ENCODE measurements at regions not wholly inside any gene's neighbourhood (a gene's known extent, or its start where the extent isn't known, plus 50 kb on each side); places are given as distances from the start of the nearest gene placed in this dataset.
"Not testable (repeated sequence)": the region's sequence is repeated elsewhere in the genome, so short reads cannot be mapped to it uniquely, and the experiment has no call there.

- DNase-seq, result not testable (repeated sequence)
Observed at GRCh38 chr21:9950363-9950762, 571.0 kb upstream of the TPTE start.

DNA sequence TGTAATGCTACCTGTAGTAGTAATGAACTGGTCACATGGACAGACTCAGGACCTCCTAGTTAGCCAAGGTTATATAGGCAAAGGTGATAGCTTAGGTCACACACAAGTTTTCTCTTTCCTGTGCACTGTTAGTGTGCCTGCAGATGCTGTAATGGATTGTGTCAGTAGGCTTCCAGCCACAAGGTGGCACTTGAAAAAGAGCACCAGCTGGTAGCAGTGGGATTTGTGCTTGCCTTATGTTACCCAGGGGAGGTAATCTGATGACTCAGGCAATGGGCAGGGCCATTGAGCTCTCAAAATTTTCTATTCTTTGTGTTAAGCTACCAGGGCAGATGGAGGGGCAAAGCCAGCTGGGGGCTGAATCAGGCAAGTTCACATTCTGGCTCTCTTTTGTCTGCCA is 562.6 kb upstream of the TPTE start:
- not testable (repeated sequence) for DNase-seq

DNA sequence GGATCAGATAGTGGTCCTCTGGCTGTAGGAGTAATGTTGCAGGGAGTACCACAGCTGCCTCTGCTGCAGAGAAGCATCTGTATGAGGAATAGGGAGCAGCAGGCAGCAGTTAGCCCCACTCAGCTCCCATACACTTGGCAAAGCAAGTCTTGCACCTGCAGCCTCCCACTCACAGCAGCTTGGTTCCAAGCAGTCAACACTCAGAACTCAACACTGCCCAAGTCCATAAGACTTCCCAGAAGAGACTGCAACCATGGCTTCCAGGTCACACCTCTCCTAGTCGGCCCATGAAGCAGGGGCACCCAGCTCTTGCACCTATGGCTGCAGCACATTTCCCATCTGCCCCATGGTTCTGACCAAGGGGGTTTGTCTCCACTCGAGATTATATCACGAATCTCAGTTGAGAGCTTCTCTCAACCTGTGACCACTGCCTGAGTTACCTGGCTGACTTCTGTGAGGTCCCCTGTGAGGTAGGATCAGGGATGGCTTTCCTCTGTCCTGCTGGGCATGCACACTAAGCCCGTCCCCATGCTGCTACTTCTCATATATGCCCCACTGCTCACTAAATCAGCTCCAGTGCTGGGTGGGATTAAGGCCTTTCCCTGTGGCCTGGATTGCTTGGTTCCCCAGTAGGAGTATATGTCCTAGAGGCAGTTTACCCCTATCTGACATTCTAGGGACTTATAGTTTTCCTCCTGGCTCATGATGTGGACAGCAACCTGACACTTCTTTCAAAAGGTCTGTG is 562.0 kb upstream of the TPTE start:
- not testable (repeated sequence) for DNase-seq

- DNase-seq, result not testable (repeated sequence)
Observed at GRCh38 chr21:9969399-9969798, 552.0 kb upstream of the TPTE start.

DNA sequence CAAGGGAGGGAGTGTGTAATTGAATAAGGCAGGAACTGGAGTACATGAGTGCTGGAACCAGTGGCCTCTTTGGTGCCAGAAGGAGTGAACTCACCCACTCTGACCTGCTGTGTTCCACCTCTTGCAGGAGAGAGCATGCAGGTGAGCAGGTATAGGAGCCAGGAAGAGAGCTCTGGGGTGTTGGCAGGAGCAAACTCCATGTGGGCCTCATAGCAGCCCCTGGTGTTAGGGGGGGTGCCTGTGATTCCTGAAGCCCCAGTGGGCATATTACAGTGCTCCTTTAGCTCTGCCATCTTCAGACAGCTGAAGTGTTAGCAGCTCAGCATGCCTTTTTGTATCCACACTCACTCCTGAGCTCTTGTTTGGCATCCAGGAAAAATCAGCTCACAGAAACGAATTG is 549.4 kb upstream of the TPTE start:
- not testable (repeated sequence) for DNase-seq

DNA sequence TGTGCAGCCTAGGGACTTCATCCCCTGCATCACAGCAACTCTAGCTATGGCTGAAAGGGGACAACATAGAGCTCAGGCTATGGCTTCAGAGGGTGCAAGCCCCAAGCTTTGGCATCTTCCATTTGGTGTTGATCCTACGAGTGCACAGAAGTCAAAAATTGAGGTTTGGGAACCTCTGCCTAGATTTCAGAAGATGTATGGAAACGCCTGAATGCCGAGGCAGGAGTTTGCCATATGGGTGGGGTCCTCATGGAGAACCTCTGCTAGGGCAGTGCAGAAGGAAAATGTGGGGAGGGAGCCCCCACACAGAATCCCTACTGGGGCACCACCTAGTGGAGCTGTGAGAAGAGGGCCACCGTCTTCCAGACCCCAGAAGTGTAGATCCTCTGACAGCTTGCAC is 543.0 kb upstream of the TPTE start:
- not testable (repeated sequence) for DNase-seq

GRCh38 chr21:9997507-9997906 is 523.9 kb upstream of the TPTE start:
- not testable (repeated sequence) for DNase-seq

- DNase-seq, result not testable (repeated sequence)
Observed at GRCh38 chr21:10002762-10003313, 518.5 kb upstream of the TPTE start.

DNA sequence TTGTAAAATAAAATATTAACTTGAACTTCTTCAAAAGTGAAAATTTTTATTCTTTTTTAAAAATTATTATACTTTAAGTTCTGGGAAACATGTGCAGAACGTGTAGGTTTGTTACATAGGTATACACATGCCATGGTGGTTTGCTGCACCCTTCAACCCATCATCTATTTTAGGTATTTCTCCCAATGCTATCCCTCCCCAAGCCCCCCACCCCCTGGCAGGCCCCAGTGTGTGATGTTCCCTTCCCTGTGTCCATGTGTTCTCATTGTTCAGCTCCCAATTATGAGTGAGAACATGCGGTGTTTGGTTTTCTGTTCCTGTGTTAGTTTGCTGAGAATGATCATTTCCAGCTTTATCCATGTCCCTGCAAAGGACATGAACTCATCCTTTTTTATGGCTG is 515.6 kb upstream of the TPTE start:
- DNase-seq, result not testable (repeated sequence)

DNA sequence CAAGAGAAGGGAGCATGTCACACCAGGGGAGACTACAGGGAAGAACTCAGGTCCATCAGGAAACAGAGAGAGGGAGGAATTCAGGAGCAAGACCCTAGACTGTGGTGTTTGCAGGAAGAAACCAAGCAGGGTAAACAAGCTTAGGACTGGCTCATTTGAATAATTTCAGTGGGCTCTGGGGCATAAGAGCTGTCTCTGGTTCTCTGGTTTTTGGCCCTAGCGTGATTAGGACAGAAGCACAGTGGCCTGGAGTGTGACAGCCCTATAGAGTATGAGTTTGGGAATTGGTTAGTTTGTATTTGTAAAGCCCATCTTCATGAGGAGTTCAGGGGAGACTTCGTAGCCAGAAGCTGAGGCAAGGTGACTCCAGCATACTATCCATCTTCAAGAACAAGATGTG is 504.4 kb upstream of the TPTE start:
- DNase-seq, result not testable (repeated sequence)

GRCh38 chr21:10017757-10018156 is 503.6 kb upstream of the TPTE start:
- not testable (repeated sequence) for DNase-seq

DNA sequence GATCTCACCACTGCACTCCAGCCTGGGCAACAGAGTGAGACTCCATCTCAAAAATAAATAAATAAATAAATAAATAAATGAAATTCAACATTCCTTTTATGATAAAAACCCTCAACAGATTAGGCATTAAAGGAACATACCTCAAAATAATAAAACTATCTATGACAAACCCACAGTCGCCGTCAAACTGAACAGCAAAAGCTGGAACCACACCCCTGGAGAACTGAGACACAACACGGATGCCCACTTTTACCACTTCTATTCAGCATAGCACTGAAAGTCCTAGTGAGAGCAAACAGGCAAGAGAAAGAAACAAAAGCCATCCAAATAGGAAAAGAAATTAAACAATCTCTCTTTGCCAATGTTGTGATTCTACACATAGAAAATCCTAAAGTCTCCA is 499.9 kb upstream of the TPTE start:
- DNase-seq, result not testable (repeated sequence)

- DNase-seq, result not testable (repeated sequence)
Observed at GRCh38 chr21:10022745-10023144, 498.6 kb upstream of the TPTE start.

Measured in NCI-H1694 (cell line).